ENCODE measurements at regions not wholly inside any gene's neighbourhood (a gene's known extent, or its start where the extent isn't known, plus 50 kb on each side); places are given as distances from the start of the nearest gene placed in this dataset.

DNA sequence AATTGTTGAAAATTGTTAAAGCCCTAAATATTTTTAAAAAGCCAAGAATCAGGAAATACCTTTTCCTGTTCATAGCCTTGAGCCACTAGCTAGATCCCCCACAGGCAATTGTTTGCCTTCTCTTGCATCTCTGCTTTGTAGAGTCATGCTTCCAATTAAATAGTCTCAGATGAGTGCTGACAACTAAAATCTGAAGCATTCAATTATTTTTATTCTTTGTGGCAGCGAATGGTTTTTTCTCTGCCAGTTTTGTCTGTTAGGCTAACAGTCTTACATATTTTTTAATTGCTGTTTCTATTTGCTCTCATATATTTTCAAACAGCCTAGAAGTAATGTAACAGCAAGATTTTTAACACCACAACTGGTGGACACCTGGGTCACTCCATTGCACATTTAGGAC is 277.1 kb upstream of the GBE1 start:
- TF ChIP-seq, protein P1, sequence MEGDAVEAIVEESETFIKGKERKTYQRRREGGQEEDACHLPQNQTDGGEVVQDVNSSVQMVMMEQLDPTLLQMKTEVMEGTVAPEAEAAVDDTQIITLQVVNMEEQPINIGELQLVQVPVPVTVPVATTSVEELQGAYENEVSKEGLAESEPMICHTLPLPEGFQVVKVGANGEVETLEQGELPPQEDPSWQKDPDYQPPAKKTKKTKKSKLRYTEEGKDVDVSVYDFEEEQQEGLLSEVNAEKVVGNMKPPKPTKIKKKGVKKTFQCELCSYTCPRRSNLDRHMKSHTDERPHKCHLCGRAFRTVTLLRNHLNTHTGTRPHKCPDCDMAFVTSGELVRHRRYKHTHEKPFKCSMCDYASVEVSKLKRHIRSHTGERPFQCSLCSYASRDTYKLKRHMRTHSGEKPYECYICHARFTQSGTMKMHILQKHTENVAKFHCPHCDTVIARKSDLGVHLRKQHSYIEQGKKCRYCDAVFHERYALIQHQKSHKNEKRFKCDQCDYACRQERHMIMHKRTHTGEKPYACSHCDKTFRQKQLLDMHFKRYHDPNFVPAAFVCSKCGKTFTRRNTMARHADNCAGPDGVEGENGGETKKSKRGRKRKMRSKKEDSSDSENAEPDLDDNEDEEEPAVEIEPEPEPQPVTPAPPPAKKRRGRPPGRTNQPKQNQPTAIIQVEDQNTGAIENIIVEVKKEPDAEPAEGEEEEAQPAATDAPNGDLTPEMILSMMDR (IDR thresholded peaks at IDR 0.05; ENCODE audit: low read depth, low read length): no peak
- DNase-seq (ENCODE audit: low read depth, low spot score): no peak
- in situ Hi-C loops (cut with HindIII; ENCODE audit: low sequenced_read_pairs): no loop called here
- no peak overlapping the region for H3K4me3 ChIP-seq (ENCODE audit: low read depth, low read length)

DNA sequence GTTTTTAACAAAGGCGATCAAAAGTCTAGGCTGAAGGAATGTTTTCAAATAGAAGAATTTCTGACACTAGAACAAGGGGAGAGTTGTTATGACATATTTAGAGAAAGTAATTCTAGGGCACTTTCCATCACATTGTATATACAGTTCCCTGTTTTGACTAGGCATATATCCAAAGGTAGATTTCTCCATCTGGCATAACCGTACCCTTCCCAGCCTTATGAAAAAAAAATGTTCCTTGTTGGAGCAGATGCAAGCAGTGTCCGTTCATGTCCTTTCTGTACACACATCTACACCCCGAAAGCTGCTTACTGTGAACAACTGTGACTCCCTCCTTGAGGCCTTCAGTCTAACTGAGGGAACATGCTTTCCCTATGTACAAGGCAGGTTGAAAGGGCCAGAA is 271.7 kb upstream of the GBE1 start:
- no peak for DNase-seq (ENCODE audit: low read depth, low spot score)
- TF ChIP-seq, protein P1 (IDR thresholded peaks at IDR 0.05; ENCODE audit: low read depth, low read length): no peak
- no peak overlapping the region for H3K4me3 ChIP-seq (ENCODE audit: low read depth, low read length)
- in situ Hi-C loops (cut with HindIII; ENCODE audit: low sequenced_read_pairs): no loop called here

DNA sequence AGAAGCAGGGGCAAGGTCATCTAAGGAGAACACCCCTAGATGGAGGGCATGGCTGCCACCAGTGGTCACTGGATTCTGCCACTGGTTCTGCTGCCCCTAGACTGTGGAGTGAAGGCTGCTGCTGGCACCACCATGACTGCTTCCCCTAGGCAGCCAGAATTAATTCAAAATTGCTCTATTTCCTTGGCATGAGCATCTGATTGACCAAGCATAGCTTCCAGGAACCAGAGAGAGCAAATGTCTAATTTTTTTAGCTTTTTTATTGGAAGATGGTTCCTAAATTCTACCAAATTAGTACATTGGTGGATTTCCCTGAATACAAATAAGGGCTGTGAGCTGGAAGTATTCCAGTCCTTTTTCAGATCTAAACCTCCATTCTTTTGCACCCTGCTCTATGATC is 270.2 kb upstream of the GBE1 start:
- H3K4me3 ChIP-seq (ENCODE audit: low read depth, low read length): no peak overlapping the region
- DNase-seq (ENCODE audit: low read depth, low spot score): no peak
- in situ Hi-C loops (cut with HindIII; ENCODE audit: low sequenced_read_pairs): no loop called here

DNA sequence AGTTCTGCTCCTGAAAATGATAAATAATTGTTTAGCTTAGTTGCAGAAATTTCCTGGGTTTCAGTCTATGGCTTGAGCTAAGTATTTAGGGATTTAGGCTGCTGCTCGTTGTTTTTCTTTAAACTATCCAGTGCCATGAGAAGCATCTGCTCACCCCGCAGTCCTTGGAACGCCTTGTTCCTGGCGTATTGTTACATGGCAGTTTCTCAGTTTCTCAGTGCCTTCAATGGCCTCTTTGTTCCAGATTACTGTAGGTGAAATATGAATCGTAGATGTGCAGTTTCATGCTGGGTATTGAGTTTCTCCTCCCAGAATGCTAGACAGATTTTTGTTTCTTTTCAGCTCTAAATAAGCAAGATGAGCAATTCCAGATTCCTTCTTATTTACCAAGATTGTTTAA is 269.5 kb upstream of the GBE1 start:
- H3K4me3 ChIP-seq (ENCODE audit: low read depth, low read length): no peak overlapping the region
- TF ChIP-seq, protein P1 (IDR thresholded peaks at IDR 0.05; ENCODE audit: low read depth, low read length): no peak
- in situ Hi-C loops (cut with HindIII; ENCODE audit: low sequenced_read_pairs): no loop called here
- peak; percentile 6 for DNase-seq (ENCODE audit: low read depth, low spot score)

More for the DNA sequence above, 270.2 kb upstream of the GBE1 start:
- TF ChIP-seq, protein P1 (IDR thresholded peaks at IDR 0.05; ENCODE audit: low read depth, low read length): no peak

DNA sequence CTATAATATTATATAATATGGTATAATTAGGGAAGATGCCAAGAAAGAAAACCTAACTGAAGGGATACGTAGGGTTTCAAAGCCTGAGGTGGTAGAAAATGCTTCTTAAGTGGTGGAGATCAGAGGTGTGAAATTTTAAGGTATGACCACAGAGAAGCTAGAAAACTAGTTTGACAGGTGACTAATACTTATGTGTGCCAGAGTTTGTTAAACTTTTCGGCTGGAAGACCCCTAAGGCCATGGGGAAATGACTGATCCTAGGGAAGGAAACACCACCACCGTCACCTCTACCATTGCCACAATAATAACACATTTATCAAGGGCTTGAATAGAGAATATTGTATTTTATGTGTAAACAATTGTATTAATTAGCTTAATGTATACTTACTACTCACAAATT is 261.4 kb upstream of the GBE1 start:
- H3K4me3 ChIP-seq (ENCODE audit: low read depth, low read length): no peak overlapping the region
- in situ Hi-C loops (cut with HindIII; ENCODE audit: low sequenced_read_pairs): no loop called here
- TF ChIP-seq, protein P1 (IDR thresholded peaks at IDR 0.05; ENCODE audit: low read depth, low read length): no peak
- no peak for DNase-seq (ENCODE audit: low read depth, low spot score)

DNA sequence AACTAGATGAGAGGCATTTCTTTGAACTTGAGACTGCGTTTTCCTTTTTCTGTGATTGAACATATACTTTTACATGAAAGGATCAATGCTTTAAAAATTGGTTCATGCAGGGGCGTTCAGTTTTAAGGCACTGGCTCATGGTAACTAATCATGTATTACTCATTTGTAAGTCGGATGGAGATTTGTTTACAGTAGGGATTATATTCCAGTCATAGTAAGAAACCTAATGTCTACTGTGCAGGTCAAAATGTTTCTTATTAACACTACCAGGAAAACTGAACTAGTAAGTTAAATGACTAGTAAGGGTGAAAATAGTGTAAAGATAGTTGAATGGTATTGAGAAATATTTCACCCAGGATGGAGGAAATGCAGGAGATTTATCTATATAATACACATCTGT is 258.8 kb upstream of the GBE1 start:
- no peak for DNase-seq (ENCODE audit: low read depth, low spot score)
- TF ChIP-seq, protein P1 (IDR thresholded peaks at IDR 0.05; ENCODE audit: low read depth, low read length): no peak
- in situ Hi-C loops (cut with HindIII; ENCODE audit: low sequenced_read_pairs): no loop called here
- H3K4me3 ChIP-seq (ENCODE audit: low read depth, low read length): no peak overlapping the region

DNA sequence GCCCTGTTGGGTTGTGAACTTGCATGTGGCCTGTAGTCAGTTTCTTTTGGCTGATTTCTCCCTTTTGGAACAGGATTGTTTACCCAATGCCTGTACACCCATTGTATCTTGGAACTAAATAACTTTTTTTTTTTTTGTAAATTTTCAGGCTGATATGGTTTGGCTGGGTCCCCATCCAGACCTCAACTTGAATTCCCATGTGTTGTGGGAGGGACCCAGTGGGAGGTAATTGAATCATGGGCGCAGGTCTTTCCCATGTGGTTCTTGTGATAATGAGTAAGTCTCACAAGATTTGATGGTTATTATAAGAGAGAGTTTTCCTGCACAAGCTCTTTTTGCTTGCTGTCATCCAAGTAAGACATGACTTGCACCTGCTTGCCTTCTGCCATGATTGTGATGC is 253.8 kb upstream of the GBE1 start:
- TF ChIP-seq, protein P1 (IDR thresholded peaks at IDR 0.05; ENCODE audit: low read depth, low read length): no peak
- in situ Hi-C loops (cut with HindIII; ENCODE audit: low sequenced_read_pairs): no loop called here

More for the DNA sequence above, 253.8 kb upstream of the GBE1 start:
- DNase-seq (ENCODE audit: low read depth, low spot score): peak; percentile 67
- H3K4me3 ChIP-seq (ENCODE audit: low read depth, low read length): no peak overlapping the region

Data from astrocyte of the spinal cord (primary cell).